H1 (cell line): ENCODE measurements at regions not wholly inside any gene's neighbourhood (a gene's known extent, or its start where the extent isn't known, plus 50 kb on each side); places are given as distances from the start of the nearest gene placed in this dataset.

Experiments
- NRF1 ChIP-seq: IDR thresholded peaks from 2 replicates; pipeline ENCODE4 v1.6.1; 2011; ENCODE audit warnings: mild to moderate bottlenecking, low read depth, low read length, improper control_type of control experiment

- TF ChIP-seq NRF1, result no peak
- TF ChIP-seq, all 59 proteins: peak for 0
These were observed 131.2 kb upstream of the PIK3R1 start (continued) for GRCh38 chr5:68084396-68084795.
